Bone marrow (tissue), 2 donors: ENCODE measurements at regions not wholly inside any gene's neighbourhood (a gene's known extent, or its start where the extent isn't known, plus 50 kb on each side); places are given as distances from the start of the nearest gene placed in this dataset.
A peak's percentile ranks its signal among the peaks of the same experiment; 100 is the strongest.

Experiments
- DNase-seq, 2 donors: peaks; one replicate each; lab custom pipeline; 2025; lab: John Stamatoyannopoulos, UW

DNA sequence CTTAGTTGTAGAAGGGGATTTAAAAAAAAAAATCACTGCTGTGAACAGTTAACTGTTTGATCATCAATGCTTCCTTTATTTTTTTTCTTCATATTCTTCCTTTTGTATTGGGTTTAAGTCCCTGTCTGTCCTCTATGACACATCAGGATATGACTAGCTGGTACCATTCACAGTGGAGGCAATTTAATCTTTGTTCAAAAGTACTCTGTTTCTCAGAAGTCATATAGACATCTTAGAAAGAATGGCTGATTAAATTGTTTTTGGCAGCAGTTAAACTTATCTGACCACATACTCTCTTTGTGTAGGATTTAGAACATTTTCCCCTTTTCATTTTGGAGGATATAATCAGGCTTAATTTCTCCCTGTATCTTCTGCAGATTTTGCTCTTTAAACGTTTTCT, 807.8 kb upstream of the CDH2 start:
- no peak for DNase-seq

DNA sequence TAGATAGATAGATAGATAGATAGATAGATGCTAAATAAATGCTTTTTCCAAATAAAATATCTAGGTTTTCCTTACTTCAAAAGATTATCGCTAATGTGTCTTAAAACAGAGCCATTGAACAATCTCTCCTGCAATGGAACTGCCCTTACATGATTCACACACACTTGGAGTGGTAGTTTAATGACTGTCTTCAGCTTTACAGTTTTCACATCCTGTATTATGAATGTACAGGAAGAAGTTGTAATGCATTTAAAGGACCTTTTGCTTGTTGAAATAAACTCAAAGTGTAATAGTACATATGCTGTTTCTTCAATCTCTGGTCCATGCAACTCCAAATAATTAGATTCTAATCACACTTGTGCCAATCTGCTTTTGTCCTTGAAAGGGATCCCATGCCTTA, 797.6 kb upstream of the CDH2 start:
- DNase-seq, result no peak

DNA sequence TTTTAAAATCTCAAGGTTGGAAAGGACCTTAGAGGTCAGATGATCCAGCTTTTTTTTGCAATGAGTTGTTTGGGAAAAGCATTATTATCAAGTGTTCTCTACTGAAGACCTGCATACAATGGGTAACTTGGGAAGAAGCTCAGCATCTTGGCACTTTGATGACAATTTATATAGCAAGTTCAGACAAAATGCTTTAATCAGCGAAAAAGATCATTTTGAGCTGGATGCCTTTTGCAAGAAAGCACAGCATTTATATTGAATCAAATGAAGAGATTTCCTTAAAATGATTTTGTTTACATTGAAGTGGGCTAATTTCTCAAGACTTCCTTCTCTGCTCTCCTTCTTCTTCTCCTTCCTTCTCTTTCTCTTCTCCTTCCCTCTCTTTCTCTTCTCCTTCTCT, 796.4 kb upstream of the CDH2 start:
- DNase-seq, result no peak

DNA sequence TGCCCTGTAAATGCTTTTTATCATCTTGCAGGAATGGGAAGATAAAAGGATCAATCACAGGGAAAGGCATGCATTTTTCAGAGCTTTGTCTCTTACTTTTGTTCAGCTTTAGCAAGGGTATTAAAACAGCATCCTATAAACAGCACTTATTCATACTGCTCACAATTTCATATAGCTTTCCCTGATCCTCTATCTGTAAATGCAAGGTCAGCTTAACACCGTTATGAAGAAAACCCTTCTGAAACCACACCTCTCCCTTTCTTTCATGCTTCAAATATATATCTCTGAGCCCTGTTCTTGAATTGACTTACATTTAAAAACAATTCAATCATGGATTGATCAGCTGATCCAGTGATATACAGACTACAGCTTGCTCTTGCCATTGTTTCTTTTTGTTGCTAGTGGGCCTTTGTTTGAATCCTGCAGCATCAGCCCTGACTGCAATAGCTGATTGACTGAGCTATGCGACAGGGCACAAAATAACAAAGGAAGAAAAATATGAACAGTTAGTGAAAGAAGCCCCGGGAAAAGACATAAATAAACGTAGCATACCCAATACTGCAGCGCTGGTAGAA, 795.5 kb upstream of the CDH2 start:
- no peak for DNase-seq

DNA sequence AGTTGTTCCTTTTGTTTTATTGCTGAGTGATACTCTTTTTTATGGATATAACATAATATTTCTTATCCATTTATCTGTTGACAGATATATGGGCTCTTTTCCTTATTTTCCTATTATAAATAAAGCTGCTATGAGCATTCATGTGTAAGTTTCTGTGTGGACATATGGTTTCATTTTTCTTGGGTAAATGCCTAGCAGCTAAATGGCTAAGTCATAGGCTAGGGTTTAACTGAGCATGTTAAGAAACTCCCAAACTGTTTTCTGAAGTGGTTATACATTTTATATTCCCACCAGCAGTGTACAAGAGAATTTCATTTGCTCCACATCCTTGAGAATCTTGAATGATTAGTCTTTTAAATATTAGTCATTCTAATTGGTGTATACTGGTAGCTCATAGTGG, 786.6 kb upstream of the CDH2 start:
- DNase-seq, result no peak

DNA sequence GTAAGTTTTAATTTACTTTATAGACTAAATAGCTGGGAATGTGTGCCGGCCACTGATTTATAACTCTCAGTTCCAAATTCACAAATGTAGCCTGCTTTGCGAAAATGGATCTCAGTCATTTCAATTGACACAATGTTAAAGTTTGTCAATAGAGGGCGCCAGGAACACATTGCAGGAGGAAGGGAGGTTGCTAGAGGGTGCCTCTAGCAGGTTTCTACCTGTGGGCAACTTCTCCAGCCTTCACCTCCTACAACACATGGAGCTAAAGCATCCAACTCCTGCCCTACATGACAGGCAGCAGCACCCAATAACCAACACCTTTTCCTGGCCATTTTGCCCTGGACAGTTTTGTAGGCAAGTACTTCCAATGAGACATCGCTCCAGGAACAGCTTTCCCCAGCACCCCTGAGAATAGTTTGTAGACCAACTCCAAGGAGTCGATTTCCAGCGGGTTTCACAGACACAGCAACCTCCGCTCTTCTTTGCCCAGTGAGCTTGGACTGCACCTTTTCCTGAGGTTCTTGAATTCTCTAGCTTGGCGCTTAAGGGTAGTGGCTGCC, 784.8 kb upstream of the CDH2 start:
- peak in 1 of 2 donors; percentile 35 for DNase-seq

DNA sequence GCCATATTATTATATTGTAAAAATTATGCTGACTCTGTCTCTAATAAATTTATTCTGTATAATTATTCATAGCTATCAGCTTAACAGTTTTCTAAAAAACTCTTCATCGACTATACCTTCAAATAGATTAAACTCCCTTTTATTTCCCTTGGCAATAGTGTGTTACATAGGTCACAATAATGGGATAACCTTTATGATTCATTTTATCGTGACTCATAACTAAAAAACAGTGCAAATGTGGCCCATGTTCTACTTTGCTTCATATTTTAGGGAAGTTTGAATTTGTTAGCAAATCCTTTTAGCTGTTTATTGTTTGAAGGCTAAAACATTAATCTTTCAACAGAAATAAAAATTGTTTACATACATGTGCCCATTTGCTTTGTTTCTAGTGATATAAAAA, 783.2 kb upstream of the CDH2 start:
- no peak for DNase-seq

DNA sequence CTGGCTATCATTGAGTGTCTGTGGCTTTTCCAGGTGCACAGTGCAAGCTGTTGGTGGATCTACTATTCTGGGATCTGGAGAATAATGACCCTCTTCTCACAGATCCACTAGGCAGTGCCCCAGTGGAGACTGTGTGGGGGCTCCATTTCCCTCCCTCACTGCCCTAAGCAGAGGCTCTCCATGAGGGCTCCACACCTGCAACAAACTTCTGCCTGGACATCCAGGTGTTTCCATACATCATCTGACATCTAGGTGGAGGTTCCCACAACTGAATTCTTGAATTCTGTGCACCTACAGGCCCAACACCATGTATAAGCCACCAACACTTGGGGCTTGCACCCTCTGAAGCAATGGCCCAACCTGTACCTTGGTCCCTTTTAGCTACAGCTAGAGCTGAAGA, 775.4 kb upstream of the CDH2 start:
- no peak for DNase-seq

DNA sequence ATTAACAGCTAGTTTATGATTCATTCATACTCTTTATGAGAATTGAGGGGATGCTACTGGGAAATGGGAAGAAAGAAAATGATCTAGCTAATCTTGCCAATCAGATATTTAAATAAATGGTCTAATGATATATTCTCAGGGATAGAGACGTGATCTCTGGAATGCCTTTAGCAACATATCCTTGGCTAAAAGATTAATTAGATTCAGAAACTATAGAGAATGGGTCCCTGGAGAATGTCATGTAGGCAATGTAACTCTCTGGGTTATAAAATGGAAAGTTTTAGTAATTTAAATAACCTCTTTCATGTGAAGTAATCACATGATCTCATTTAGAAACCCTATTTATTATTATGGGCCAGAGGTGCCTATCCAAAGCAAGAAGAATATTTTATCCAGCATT, 771.0 kb upstream of the CDH2 start:
- no peak for DNase-seq

DNA sequence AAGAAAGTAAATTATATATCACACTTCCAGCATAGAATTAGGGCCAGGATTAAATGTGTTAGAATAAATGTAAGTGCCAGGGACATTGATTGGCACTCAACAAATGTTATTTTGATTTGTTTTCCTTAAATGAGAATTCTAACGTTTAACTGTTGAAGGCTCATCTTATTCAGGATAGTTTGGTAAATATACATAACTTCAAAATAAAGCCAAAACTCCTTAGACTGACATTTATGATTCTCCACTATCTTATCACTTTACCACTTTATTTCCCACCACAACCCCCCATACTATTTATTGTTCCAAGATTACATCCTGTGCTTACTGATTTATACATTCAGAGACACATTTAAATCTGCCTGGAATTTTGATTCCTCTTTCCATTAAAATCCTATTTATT, 769.5 kb upstream of the CDH2 start:
- no peak for DNase-seq

DNA sequence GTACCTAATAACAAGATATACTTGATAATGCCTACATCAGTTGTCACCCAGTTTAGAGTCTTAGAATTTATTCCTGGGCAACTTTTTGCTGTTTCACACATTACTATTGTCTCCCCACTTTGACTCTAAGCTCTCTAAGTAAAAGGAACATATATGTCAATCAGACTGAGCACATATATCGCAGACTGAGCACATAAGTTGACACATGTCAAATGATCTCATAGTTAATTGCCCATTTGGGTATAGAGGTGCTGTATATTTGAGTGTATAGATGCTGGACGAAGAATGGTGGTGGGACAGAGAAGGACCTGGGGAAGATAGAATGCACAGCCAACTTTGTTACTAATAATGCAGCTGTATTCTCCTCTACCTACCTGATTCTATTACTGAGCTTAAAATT, 746.0 kb upstream of the CDH2 start:
- no peak for DNase-seq

DNA sequence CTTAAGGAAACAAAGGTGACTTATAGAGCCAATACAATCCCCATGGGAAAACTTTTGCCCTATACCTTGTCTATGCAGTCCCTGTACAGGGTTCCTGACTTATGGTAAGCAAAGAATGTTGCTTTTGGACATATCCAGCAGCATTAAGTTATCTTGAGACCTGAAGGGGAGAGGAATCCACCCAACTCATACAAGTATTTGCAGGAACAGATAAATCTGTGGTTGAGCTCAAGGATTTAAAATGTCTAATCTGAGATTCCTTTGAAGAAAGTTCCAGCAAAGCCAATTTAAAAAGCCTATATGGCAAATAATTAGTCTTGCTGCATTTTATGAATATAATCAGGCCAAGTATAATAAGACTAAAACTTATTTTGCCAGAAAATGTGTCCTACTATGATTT, 739.5 kb upstream of the CDH2 start:
- DNase-seq, result no peak

DNA sequence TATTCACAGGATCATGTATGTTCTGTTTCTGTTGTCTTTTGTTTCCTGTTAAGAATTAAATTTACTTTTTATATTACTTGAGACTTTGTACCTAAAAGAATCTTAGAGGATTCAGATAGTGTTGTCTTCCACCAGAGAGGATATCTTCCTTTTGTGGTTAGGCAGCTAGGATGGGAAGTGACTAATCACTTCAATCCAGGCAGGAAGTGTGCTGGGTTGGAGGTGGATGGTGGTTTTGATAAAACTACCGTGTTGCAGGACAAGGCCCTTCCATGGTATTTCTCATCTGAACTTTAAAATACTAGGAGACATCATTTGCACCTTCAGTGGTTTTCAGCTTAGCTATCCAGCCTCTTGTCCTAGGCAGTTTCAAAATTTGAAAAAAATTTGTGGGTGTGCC, 728.6 kb upstream of the CDH2 start:
- peak in 1 of 2 donors; percentile 51 for DNase-seq

DNA sequence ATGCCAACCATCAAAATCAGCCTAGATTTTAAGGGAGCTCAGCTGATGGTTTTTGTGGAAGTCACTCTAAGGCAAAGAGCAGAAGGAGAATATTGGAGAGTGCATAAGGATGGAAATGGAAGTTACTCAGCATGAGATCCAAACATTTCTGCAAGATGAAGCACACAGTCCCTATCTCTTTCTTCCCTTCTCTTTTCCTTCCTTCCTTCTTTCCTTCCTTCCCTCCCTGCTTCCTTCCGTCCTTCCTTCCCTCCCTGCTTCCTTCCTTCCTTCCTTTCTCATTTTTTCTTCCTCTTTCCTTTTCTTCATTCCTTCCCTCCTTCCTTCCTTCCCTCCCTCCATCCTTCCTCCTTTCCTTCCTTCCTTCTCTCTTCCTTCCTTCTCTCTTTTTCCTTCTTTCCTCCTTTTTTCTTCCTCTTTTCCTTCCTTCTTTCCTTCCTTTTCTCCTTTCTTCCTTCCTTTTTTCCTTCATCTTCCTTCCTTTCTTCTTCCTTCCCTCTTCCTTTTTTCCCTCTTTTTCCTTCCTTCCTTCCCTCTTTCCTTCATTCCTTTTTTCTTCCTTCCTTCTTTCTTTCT, 727.9 kb upstream of the CDH2 start:
- DNase-seq, result no peak

DNA sequence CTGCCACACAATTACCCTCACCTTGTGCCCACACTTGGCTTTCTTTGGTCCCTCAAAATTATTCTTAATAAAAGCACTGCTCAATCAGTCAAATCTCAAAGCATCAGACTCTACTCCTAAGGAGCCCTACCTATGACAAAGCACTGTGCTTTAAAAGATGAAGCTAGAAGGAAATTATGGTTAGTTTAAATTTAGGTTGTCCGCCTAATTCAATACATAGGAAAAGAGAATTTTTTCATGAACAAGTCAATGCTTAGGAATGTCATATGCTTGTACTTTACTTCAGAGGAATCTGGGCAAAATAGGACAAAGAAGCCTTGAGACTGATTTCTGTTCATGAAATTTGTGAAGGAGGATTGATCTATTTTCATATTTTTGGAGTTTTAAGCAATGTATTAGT, 726.4 kb upstream of the CDH2 start:
- DNase-seq, result no peak

DNA sequence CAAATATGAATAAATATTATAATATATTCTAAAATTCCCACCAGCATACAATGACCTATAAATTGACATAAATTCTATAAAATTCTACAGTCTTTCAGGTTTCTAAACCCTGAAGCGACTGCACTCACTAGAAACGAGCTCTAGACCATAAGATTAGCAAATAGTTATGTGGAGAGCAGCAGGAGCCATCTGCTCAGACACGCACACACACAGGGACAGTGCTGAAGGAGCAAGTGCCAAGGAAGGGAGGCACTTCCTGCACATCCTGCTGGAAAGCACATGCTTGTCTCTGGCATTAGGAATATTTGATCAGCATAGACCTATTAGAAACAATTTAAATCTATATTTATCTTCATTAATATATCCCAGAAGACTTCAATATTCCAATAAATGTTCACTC, 713.9 kb upstream of the CDH2 start:
- DNase-seq, result no peak

DNA sequence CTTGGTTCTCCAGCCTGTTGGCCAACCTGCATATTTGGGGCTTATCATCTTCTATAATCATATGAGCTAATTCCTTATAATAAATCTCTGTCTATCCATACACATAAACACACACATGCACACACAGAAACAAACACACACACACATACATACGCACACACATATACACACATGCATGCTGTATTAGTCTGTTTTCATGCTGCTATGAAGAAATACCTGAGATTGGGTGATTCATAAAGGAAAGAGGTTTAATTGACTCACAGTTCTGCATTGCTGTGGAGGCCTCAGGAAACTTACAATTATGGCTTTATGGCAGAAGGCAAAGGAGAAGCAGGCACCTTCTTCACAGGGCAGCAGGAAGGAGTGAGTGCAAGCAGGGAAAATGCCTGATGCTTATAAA, 707.4 kb upstream of the CDH2 start:
- no peak for DNase-seq

DNA sequence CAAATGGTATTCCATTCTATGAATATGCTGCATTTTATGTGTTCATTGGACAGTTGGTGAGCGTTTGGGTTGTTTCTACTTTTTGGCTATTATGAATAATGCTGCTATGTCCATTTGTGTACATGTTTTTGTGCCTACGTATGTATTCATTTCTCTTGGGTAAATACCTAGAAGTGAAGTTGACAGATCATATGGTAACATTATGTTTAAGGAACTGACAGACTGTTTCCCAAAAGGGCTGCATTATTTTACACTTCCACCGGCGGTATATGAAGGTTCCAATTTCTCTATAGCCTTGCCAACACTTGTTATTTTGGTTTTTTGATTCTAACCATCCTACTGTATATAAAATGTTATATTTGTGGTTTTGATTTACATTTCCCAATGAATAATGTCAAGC, 703.9 kb upstream of the CDH2 start:
- no peak for DNase-seq

DNA sequence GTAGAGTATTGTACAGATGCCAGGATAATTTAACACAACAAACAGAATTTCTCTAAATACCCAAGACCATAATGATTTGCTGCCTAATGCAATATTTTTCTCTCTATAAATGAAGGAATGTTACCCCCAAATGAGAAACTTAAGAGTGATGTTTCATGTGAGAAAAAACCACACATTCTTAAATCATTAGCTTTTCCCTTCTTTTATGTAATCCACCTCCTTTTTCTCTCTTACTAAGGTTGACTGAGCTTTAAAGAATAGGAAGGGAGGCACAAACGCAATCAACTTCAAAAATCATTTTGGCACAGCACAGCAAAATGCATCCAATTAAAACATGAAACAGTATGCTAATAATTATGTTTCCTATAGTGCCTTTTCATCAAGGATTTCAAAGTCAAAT, 698.1 kb upstream of the CDH2 start:
- no peak for DNase-seq

DNA sequence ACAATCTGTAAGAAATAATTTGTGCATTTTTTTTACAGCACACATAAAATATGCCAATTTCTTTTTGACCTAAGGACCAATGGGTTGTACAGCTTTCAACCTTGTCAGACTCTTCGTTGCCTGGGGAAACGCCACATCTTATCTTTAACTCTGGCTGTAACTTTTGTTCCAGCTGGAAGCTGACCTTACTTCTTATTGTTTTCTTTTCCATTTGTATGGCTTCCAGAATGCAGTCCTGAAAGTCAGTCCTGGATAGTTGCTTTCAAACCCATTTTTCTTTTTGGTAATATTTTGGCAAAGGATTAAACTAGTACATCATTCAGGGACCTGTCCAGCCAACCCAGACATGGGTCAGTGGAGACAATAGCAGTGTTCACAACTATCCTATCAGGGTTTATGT, 686.5 kb upstream of the CDH2 start:
- no peak for DNase-seq

DNA sequence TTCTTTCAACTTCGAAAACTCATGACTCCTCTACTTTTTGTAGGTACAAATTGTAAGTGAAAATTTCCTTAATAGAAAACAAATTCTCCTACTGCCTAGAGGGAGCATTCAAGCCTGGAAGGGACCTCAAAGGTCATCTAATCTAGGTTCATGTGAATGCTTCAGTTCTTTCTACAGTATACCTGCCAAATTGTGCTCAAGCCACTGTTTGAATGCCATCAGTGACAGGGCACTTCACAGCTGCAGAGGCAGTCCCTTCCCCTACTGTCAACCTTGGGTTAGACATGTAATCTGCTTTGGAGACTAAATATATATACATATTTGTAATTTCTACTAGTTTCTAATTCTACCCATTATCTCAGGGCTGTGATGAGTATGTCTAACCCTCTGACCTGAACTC, 681.3 kb upstream of the CDH2 start:
- no peak for DNase-seq

DNA sequence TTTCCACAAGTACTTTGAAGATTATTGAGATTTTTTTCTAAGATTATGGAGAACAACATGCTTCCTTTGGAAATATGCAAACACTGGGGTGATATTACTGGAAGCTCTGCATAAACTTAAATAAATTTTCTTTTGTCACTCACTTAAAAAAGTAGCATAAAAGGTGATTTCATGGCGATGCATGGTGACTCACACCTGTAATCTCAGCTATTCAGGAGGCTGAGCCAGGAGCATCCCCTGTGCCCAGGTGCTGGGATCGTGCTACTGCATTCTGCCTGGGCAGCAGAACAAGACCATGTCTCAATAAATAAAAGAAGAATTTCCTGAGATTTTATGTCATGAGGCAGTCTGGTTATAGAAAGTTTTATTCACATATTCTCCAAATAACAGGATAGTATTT, 679.1 kb upstream of the CDH2 start:
- DNase-seq, result no peak

DNA sequence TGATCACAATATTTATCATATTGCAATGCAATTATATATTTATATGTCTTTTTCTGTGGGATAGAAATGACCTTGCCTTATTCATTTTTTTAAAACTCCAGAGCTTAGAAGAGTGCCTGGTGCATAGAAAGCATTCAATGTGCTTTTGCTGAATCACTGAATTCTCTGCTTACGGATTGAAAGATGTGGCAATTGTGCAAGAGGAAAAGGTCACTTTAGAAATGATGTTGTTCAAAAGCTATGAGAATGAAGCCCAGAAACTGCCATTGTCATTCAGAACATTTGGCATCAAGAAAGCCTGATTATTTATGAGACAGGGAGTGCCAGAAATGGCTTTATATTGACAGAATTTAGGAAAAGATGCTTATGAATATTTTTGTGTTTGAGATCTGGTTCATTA, 678.6 kb upstream of the CDH2 start:
- no peak for DNase-seq

DNA sequence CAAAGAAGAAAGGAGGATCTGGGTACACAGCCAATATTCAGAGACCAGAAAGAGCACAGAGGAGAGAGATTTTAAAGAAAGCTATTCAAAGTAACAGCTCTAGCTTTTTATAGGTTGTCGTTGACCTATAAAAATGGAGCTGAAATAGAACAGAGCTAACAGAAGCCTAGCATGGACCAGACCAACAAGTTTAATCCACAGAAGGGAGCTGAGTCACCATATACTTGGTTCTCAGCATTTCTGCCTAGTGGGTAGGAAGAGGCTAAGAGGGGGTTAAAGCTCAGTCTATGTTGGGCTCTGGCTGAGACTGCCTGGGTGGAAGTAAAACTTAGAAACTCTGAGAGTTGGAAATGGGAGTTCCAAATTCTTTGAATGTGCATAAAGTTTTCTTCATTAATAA, 678.0 kb upstream of the CDH2 start:
- no peak for DNase-seq
